PC-9 (cell line): ENCODE measurements at regions not wholly inside any gene's neighbourhood (a gene's known extent, or its start where the extent isn't known, plus 50 kb on each side); places are given as distances from the start of the nearest gene placed in this dataset.

ENCODE experiments used
- BruUV-seq: library from RNA; stranded (reverse); fragments of 400-500 nt; replicated peaks from 2 replicates; lab custom pipeline; 2021; lab: Mats Ljungman, UMichigan
- CTCF ChIA-PET: fragments of 300-600 bp; sonication (Branson Sonifier 250); formaldehyde crosslinking; loops from one replicate; lab custom pipeline; 2022; ENCODE audit warnings: antibody characterized with exemption; lab: Charles Lee
- POLR2A ChIA-PET: fragments of 300-600 bp; sonication (Branson Sonifier 250); formaldehyde crosslinking; loops from one replicate; lab custom pipeline; 2022; ENCODE audit warnings: antibody characterized with exemption; ENCODE audit not compliant: unreplicated experiment; lab: Charles Lee
- DNase-seq, 2 experiments: peaks; one replicate each; pipeline versions ENCODE4 v3.0.0 to v3.0.0-alpha.2; 2015 to 2022; ENCODE audit warnings: mixed read lengths in 1 of 2
- H2AFZ ChIP-seq: fragments of 200-600 bp; sonication (generic); 2 replicates; pipeline ENCODE4 v1.8.1; 2017; ENCODE audit warnings: antibody characterized with exemption
- H3F3A ChIP-seq: fragments of 200-600 bp; sonication (generic); 2 replicates; pipeline ENCODE4 v1.8.1; 2017; ENCODE audit warnings: antibody characterized with exemption, mild to moderate bottlenecking, low read depth; ENCODE audit not compliant: insufficient read depth
- H3K27ac ChIP-seq: fragments of 200-600 bp; sonication (generic); 2 replicates; pipeline ENCODE4 v1.6.1; 2016; ENCODE audit warnings: mixed run types
- H3K27me3 ChIP-seq: fragments of 200-600 bp; sonication (generic); 2 replicates; pipeline ENCODE4 v1.6.1; 2016; ENCODE audit warnings: low read depth, mixed run types; ENCODE audit not compliant: insufficient read depth
- H3K36me3 ChIP-seq: fragments of 200-600 bp; sonication (generic); 2 replicates; pipeline ENCODE4 v1.6.1; 2016; ENCODE audit warnings: low read depth, mixed run types
- H3K4me1 ChIP-seq: fragments of 200-600 bp; sonication (generic); replicated peaks from 2 replicates; pipeline ENCODE4 v1.6.1; 2016; ENCODE audit warnings: mixed run types; ENCODE audit not compliant: insufficient read depth
- H3K4me2 ChIP-seq: fragments of 200-600 bp; sonication (generic); 2 replicates; pipeline ENCODE4 v1.6.1; 2017; ENCODE audit warnings: mixed run types
- H3K4me3 ChIP-seq: fragments of 200-600 bp; sonication (generic); 2 replicates; pipeline ENCODE4 v1.6.1; 2016; ENCODE audit warnings: mixed run types
- H3K79me2 ChIP-seq: fragments of 200-600 bp; sonication (generic); 2 replicates; pipeline ENCODE4 v1.6.1; 2017; ENCODE audit warnings: low read depth, mixed run types
- H3K9me2 ChIP-seq: fragments of 200-600 bp; sonication (generic); 2 replicates; pipeline ENCODE4 v1.8.1; 2017; ENCODE audit warnings: mild to moderate bottlenecking; ENCODE audit not compliant: insufficient read depth
- H3K9me3 ChIP-seq: fragments of 200-600 bp; sonication (generic); 2 replicates; pipeline ENCODE4 v1.8.1; 2016; ENCODE audit warnings: low read depth; ENCODE audit not compliant: insufficient read depth
- H4K20me1 ChIP-seq: fragments of 200-600 bp; sonication (generic); 2 replicates; pipeline ENCODE4 v1.8.1; 2017; ENCODE audit not compliant: insufficient read depth
- CTCF ChIP-seq: fragments of 200-600 bp; sonication (generic); conservative IDR thresholded peaks from 2 replicates; pipeline ENCODE4 v1.6.1; 2017; ENCODE audit warnings: mixed run types, antibody characterized with exemption, mild to moderate bottlenecking, moderate library complexity
- EZH2 ChIP-seq: fragments of 200-600 bp; sonication (generic); IDR thresholded peaks from 2 replicates; pipeline ENCODE4 v1.8.0; 2017; ENCODE audit warnings: antibody characterized with exemption, low read depth
- intact Hi-C: fragments of 100-400 bp; cut with micrococcal nuclease; formaldehyde crosslinking; loops from one replicate; pipeline ENCODE4 v1.10.0; 2022; ENCODE audit not compliant: unreplicated experiment

- Histone ChIP-seq H3F3A (peaks cover 24% of the 10 kb centered on the region), H4K20me1 (no peaks in the 10 kb centered on the region), H3K9me3 (no peaks in the 10 kb centered on the region), H3K9me2 (no peaks in the 10 kb centered on the region), H3K4me3 (peak overlapping the region; percentile 6; the same call in 1 of the 2 replicates), H3K27ac (peak overlapping the region; percentile 33), H3K36me3 (no peaks in the 10 kb centered on the region), H3K27me3 (no peaks in the 10 kb centered on the region), H2AFZ (no peak overlapping the region), H3K4me2 (peak overlapping the region; percentile 64), H3K79me2 (no peaks in the 10 kb centered on the region), H3K4me1 (peaks cover 40% of the 10 kb centered on the region)
- peak; percentile 16 to 87 for DNase-seq
- ChIA-PET CTCF (no interaction called here), POLR2A (no interaction called here)
- TF ChIP-seq CTCF (peak; percentile 44; the same call in 1 of the 2 replicates), EZH2 (no peak)
- BruUV-seq: no TSS peak
- intact Hi-C loops: no loop called here
Observed at GRCh38 chr2:118321432-118322105, 233.3 kb downstream of the INSIG2 start.

- intact Hi-C loops: no loop called here
- H3F3A ChIP-seq: peaks cover 24% of the 10 kb centered on the region
- H3K27ac ChIP-seq: no peak overlapping the region
- POLR2A ChIA-PET: no interaction called here
- H3K79me2 ChIP-seq: no peaks in the 10 kb centered on the region
- no peak for DNase-seq
- CTCF ChIA-PET: no interaction called here
- no peak for TF ChIP-seq EZH2
- H3K27me3 ChIP-seq: no peaks in the 10 kb centered on the region
- H2AFZ ChIP-seq: no peak overlapping the region
- BruUV-seq: no TSS peak
- H4K20me1 ChIP-seq: no peaks in the 10 kb centered on the region; the same call in 1 of the 2 replicates
- H3K9me3 ChIP-seq: no peaks in the 10 kb centered on the region
- peaks cover 40% of the 10 kb centered on the region for H3K4me1 ChIP-seq
- peak overlapping the region; percentile 64 for H3K4me2 ChIP-seq
- H3K9me2 ChIP-seq: no peaks in the 10 kb centered on the region
- no peaks in the 10 kb centered on the region for H3K36me3 ChIP-seq
- H3K4me3 ChIP-seq: no peak overlapping the region
Observed at GRCh38 chr2:118320658-118321057, 232.4 kb downstream of the INSIG2 start.

- H3K4me3 ChIP-seq: no peak overlapping the region
- H3F3A ChIP-seq: peaks cover 24% of the 10 kb centered on the region
- no peak overlapping the region for H2AFZ ChIP-seq
- peaks cover 40% of the 10 kb centered on the region for H3K4me1 ChIP-seq
- H3K36me3 ChIP-seq: no peaks in the 10 kb centered on the region
- DNase-seq: no peak
- no peak overlapping the region for H3K4me2 ChIP-seq
- no TSS peak for BruUV-seq
- CTCF ChIA-PET: no interaction called here
- H3K27ac ChIP-seq: no peak overlapping the region
- intact Hi-C loops: no loop called here
- no peaks in the 10 kb centered on the region for H3K9me2 ChIP-seq
- no peak for TF ChIP-seq CTCF
- no peak for TF ChIP-seq EZH2
- POLR2A ChIA-PET: no interaction called here
- no peaks in the 10 kb centered on the region for H3K79me2 ChIP-seq
- no peaks in the 10 kb centered on the region; the same call in 1 of the 2 replicates for H4K20me1 ChIP-seq
- no peaks in the 10 kb centered on the region for H3K9me3 ChIP-seq
- no peaks in the 10 kb centered on the region for H3K27me3 ChIP-seq
Observed at GRCh38 chr2:118320196-118320595, 231.9 kb downstream of the INSIG2 start.
